DOHH2 (cell line): ENCODE measurements at regions not wholly inside any gene's neighbourhood (a gene's known extent, or its start where the extent isn't known, plus 50 kb on each side); places are given as distances from the start of the nearest gene placed in this dataset.

Source experiments
- H3F3A ChIP-seq: fragments of 200-600 bp; sonication (generic), shearing (Covaris generic); 2 replicates; pipeline ENCODE4 v1.6.0; 2016; ENCODE audit warnings: antibody characterized with exemption, mild to moderate bottlenecking; ENCODE audit not compliant: control insufficient read depth, insufficient read depth
- H3K27ac ChIP-seq: fragments of 200-600 bp; sonication (generic); 2 replicates; pipeline ENCODE4 v1.5.1; 2014; ENCODE audit warnings: low read depth, mild to moderate bottlenecking, low read length, moderate library complexity
- H3K27me3 ChIP-seq: fragments of 200-600 bp; sonication (generic); 2 replicates; pipeline ENCODE4 v1.6.1; 2014; ENCODE audit warnings: mild to moderate bottlenecking, low read length, mixed read lengths; ENCODE audit not compliant: control insufficient read depth
- H3K36me3 ChIP-seq: fragments of 200-600 bp; sonication (generic); 2 replicates; pipeline ENCODE4 v1.6.1; 2014; ENCODE audit warnings: mild to moderate bottlenecking, low read length, moderate library complexity, mixed read lengths; ENCODE audit not compliant: control insufficient read depth
- H3K4me1 ChIP-seq: fragments of 200-600 bp; sonication (generic); 2 replicates; pipeline ENCODE4 v1.6.1; 2014; ENCODE audit warnings: mild to moderate bottlenecking, low read length, mixed read lengths; ENCODE audit not compliant: control insufficient read depth
- H3K4me2 ChIP-seq: fragments of 200-600 bp; sonication (generic); 2 replicates; pipeline ENCODE4 v1.6.0; 2014; ENCODE audit warnings: mild to moderate bottlenecking, low read length, moderate library complexity
- H3K4me3 ChIP-seq: fragments of 200-600 bp; sonication (generic); 2 replicates; pipeline ENCODE4 v1.5.1; 2014; ENCODE audit warnings: mild to moderate bottlenecking, low read length, mixed read lengths
- H3K79me2 ChIP-seq: fragments of 200-600 bp; sonication (generic); 2 replicates; pipeline ENCODE4 v1.6.1; 2014; ENCODE audit warnings: mild to moderate bottlenecking, low read length, mixed read lengths; ENCODE audit not compliant: control insufficient read depth
- H3K9me2 ChIP-seq: fragments of 200-600 bp; sonication (generic); replicated peaks from 2 replicates; pipeline ENCODE4 v1.6.1; 2014; ENCODE audit warnings: mild to moderate bottlenecking, low read length, mixed read lengths; ENCODE audit not compliant: control insufficient read depth
- H3K9me3 ChIP-seq: fragments of 200-600 bp; sonication (generic); 2 replicates; pipeline ENCODE4 v1.6.1; 2014; ENCODE audit warnings: antibody characterized with exemption, low read length, mixed read lengths; ENCODE audit not compliant: control insufficient read depth, insufficient read depth
- H4K20me1 ChIP-seq: fragments of 200-600 bp; sonication (generic); 2 replicates; pipeline ENCODE4 v1.6.0; 2014; ENCODE audit warnings: low read depth, mild to moderate bottlenecking, antibody characterized with exemption, low read length, moderate library complexity; ENCODE audit not compliant: control insufficient read depth, insufficient read depth
- CTCF ChIP-seq: fragments of 200-600 bp; sonication (generic); IDR thresholded peaks from one replicate; pipeline ENCODE4 v1.5.1; 2014; ENCODE audit warnings: antibody characterized with exemption, mild to moderate bottlenecking, low read depth, low read length; ENCODE audit not compliant: poor library complexity, severe bottlenecking
- EZH2phosphoT487 ChIP-seq: fragments of 200-600 bp; sonication (generic); IDR thresholded peaks from 2 replicates; pipeline ENCODE4 v1.6.1; 2017; ENCODE audit warnings: borderline replicate concordance, mild to moderate bottlenecking, antibody characterized with exemption, low read length, moderate library complexity, mixed read lengths

GRCh38 chr16:13743571-13743970 is 176.4 kb upstream of the ERCC4 start:
- TF ChIP-seq CTCF (no peak), EZH2phosphoT487 (no peak)
- H3K4me1 ChIP-seq: no peaks in the 10 kb centered on the region
- no peak overlapping the region for H3K4me3 ChIP-seq
- no peaks in the 10 kb centered on the region for H3K9me2 ChIP-seq
- no peak overlapping the region for H3K27ac ChIP-seq
- H3K4me2 ChIP-seq: no peak overlapping the region
- no peaks in the 10 kb centered on the region for H3K9me3 ChIP-seq
- no peaks in the 10 kb centered on the region for H3K27me3 ChIP-seq
- H3K79me2 ChIP-seq: no peaks in the 10 kb centered on the region
- H4K20me1 ChIP-seq: no peaks in the 10 kb centered on the region
- H3K36me3 ChIP-seq: no peaks in the 10 kb centered on the region
- no peaks in the 10 kb centered on the region for H3F3A ChIP-seq

- Histone ChIP-seq H3K4me3 (no peak overlapping the region), H3K27ac (no peak overlapping the region), H3K9me3 (no peaks in the 10 kb centered on the region), H3K4me2 (no peak overlapping the region), H3K4me1 (no peaks in the 10 kb centered on the region), H3K79me2 (no peaks in the 10 kb centered on the region), H3K36me3 (no peaks in the 10 kb centered on the region), H3K9me2 (no peaks in the 10 kb centered on the region), H3F3A (no peaks in the 10 kb centered on the region), H3K27me3 (no peaks in the 10 kb centered on the region), H4K20me1 (no peaks in the 10 kb centered on the region)
- TF ChIP-seq EZH2phosphoT487 (no peak), CTCF (no peak)
Observed at GRCh38 chr16:13756411-13757140, 163.4 kb upstream of the ERCC4 start.

DNA sequence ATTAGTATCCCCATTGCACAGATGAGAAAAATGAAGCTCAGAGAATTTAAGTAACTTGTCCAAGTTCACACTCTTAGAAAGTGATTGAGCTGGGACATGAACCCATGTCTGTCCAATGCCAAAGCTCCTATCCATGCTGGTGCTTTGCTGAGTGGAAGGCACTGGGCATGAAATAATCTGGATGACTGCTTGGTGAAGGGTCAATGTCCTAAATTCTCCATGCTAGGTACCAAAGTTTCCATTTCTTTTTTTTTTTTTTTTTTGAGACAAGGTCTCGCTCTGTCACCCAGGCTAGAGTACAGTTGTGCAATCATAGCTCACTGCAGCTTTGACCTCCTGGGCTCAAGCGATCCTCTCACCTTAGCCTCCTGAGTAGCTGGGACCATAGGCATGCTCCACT is 153.6 kb upstream of the ERCC4 start:
- Histone ChIP-seq H3K4me1 (peaks cover 9% of the 10 kb centered on the region), H3K9me2 (no peaks in the 10 kb centered on the region), H3K4me3 (no peak overlapping the region), H3K27ac (no peak overlapping the region), H3K4me2 (no peak overlapping the region), H3F3A (no peaks in the 10 kb centered on the region), H4K20me1 (no peaks in the 10 kb centered on the region), H3K27me3 (no peaks in the 10 kb centered on the region), H3K36me3 (no peaks in the 10 kb centered on the region), H3K9me3 (no peaks in the 10 kb centered on the region), H3K79me2 (no peaks in the 10 kb centered on the region)
- TF ChIP-seq EZH2phosphoT487 (no peak), CTCF (no peak)
